NCI-H446 (cell line): ENCODE measurements at regions not wholly inside any gene's neighbourhood (a gene's known extent, or its start where the extent isn't known, plus 50 kb on each side); places are given as distances from the start of the nearest gene placed in this dataset.

Experiments
- DNase-seq, 2 experiments: peaks; one replicate each; lab custom pipeline; 2025; lab: John Stamatoyannopoulos, UW

DNA sequence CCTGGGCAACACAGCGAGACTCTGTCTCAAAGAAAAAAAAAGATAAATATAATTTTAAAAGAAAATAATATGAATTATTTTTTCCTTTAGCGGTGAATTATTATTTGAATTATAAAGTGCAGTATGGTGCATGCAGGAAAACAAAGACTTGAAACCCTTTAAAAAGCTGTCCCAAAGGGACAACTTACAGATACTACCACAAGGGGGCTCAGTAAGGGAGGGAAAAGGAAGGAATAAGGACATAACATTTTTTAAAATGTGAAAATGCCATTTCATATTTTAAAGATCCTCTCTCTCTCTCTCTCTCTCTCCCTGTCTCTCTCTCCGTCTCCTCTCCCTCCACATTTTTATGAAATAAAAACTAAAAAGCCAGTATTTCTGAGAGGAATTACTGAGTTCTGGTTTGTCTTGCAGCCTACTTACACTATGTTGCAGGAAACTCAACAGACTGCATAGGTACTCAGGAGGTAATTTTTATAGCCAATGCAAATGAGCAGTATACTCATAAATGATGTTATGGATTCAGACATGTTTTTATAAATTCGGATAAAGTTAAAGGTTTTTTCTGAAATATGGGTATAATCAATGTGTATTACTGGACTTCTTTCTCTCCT lies 455.0 kb upstream of the GJE1 start:
- peak; percentile 3 to 18 for DNase-seq

DNA sequence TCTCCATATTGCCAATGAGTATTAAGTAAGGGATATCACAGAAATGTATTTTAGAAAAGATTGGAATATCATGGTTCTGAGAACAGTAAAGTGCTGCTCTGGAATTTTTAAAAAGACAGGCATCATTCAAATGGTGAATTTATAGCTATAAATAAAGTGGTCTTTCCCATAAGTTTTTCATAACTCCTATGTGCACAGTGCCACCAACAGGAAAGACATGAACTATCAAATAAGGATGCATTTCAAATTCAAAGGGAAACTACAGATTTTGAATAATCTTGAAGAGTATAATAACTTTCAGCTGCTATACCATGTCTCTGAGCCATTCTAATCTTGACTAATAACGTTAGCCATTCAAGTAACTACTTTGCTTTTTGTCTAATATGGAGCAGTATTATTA lies 456.8 kb upstream of the GJE1 start:
- peak in 1 of 2 experiments; percentile 5 for DNase-seq

DNA sequence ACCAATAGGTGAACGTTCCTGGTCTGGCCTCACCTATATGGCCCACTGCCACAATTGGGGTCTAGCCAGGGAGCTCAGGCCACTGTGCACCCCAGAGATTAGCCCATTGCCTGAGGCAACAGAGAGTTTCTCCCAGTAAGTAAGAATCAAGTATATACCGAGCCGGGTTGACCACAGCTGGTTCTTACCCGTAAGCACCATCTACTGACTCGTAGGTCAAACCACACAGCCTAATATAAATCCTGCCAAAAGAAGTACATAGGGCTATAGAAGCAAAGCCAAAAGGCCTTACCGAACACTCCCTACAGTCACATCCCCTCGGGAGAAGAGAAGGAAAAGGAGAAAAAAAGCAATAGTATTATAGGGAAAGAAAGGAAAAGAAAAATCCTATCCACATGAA lies 463.6 kb upstream of the GJE1 start:
- no peak for DNase-seq

DNA sequence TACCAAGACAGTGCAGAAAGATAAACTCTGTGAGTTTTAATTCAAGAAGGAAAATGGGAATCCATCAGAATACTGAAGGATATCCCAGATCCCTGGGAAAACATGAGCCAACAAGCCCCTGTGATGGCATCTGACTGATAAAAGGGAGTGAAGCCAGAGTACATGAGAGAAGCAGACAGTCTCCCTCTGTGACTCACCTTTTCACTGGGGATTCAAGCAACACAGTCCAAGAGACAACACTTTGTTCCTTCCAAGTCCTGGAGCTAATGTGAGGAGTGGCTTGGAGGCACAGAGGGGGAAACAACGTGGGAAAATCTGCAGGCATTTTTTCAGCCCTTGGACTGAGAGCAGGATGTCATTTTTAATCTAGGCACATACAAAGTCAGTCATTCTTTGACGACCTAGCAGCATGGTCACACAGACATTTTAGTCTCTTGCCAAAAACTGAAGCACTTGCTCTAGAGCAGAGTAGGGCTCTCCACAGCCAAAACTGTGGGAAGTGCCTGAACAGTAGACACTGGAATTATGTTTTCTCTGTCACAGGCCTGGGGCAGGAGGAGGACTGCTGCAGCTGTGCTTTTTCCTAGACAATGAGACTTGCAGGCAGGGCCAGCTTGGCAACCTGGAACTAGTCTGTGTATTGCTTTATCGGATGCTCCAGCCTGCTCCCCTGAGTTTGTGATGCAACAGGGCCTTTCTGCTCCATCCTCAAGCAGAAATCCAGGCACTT lies 465.0 kb upstream of the GJE1 start:
- no peak for DNase-seq

DNA sequence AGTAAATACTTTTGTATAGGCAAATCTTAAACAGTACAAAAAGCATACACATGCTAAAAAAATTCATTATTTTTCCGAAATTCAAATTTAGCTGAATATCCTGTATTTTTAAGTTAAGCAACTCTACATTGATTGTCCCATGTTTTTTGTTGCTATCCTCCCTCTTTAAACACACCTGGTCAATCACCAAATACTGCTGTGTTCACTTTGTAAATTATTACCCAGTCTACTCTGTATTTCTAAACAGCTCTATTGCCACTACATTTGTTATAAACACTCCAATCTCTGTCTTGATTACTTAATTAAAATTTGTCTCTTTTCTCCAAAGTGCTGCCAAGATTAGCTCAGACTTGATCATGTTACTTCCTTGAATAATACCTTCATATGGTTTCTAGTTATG lies 466.5 kb upstream of the GJE1 start:
- no peak for DNase-seq

DNA sequence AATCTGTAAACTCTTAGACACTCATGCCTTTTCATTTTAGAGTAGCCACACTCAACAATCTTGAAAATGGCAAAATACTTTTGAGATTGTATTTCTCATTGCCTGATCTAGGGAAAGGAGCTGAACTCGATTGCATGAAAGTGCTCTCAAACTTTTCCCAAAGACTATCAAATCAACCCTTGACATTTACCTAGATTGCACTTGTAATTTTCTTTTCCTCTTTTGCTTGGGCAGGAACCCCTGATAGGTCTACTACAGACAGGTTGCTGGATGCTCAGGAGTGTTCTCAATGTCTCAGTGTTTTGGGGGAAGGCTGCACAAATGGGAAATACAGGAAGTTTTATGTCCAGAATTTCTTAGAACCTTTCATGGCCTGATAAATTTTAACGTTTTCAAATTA lies 468.0 kb upstream of the GJE1 start:
- no peak for DNase-seq

DNA sequence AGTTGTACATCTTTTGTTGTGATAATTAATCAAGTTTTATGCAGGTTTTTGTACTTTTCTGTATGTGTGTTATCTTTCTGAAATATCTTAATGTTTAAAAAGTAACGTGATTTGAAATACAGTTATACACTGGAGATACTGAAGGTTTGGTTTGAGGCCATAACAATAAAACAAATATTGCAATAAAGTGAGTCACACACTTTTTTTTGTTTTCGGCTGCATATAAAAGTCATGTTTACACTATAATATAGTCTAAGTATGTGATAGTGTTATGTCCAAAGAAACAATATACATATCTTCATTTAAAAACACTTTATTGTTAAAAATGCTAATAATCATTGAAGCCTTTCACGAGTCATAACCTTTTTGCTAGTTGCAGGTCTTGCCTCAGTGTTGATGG lies 473.1 kb upstream of the GJE1 start:
- DNase-seq, result no peak

DNA sequence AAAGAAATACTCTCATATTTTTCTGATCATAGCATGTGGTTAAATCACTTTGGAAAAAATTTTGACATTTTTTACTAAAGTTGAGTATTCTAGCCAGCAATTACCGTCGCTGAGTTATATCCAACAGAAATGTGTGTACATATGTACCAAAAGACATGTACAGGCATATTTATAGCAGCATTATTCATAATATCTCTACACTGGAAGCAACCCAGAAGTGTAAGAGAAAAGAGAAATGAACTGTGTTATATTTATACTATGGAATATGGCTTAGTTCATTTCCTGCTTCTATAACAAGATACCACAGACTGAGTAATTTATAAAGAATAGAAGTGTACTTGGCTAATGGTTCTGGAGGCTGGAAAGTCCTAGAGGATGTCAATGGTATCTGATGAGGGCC lies 474.0 kb upstream of the GJE1 start:
- no peak for DNase-seq

DNA sequence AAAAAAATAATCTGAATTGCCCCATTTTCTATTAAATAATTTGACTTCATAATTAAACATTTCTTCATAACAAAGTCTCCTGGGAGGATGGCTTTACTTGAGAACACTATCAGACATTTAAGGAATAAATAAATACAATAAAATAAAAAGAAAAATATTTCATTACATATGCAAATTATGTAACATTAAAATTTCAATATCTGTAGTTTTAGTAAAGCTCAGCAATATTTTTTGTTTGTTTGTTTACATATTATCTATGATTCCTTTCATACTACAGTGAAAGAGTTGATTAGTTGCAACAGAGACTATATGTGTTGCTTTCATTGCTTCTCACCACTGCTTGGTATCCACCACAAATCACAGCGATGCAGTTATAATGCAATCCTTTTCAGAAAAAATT lies 474.9 kb upstream of the GJE1 start:
- DNase-seq, result no peak

DNA sequence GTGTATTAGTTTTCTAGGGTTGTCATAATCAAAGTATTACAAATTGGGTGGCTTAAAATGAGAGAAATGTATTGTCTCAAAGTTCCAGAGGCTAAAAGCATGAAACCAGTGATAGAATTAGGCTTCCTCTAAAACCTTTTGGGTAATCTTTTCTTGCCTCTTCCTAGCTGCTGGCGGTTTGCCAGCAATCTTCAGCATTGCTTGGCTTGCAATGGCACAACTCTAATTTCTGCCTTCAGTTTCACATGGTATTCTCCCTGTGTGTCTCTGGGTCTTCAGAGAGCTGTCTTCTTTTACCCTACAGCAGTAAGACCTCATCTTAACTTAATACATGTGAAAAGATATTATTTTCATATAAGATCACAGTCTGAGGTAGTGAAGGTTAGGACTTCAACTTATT lies 479.1 kb upstream of the GJE1 start:
- peak in 1 of 2 experiments; percentile 53 for DNase-seq

DNA sequence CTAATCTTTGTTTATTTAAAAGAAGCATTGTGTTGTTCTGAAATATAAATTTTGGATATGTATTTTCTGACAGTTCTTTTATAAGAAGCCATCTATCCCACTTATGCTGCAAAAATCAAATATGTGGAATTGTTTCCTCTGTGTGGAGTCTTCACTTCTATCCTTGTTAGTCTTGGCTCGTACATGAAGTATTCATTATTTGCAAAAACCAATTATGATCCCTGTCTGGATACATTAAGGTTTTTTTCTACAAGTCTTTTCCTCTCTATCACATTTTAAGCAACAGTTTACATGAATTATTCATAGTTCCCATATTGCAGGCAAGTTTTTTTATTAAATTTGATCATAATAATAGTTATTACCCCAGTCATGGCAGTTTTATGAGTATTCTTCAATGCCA lies 490.8 kb upstream of the GJE1 start:
- no peak for DNase-seq

DNA sequence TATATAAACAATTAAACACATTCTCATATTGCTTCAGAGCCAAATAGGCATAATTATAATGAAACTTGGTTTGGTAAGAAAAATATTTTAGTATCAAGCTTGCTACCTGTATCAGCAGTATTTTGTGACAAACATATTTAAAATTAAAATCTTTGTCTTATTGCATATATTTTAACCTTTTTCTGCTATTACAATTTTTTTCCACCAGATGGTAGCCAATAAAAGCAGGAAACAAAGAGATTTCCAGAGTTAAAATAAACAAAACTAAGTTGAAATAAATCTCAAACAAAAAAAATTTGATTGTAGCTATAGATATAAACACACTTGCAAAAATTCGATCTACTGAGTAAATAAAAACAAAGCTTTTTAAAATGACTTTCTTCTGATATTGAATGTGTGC lies 491.3 kb upstream of the GJE1 start:
- DNase-seq, result no peak

DNA sequence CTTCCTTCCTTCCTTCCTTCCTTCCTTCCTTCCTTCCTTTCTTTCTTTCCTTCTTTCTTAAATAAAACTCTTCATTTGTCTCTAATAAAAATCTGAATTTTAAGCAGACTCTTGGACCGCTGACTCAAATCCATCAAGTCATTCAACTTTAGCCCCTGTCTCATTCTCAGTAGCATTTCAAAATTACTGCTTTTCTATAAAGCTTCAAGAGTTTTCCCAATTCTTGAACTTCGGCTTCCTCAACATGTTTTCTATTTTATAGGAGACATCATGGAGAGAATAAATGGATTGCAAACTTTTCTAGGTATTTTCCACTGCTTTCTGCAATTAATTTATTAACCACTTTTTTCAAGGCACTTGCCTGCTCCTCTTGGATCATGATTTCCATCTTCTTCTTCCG lies 497.1 kb upstream of the GJE1 start:
- no peak for DNase-seq

DNA sequence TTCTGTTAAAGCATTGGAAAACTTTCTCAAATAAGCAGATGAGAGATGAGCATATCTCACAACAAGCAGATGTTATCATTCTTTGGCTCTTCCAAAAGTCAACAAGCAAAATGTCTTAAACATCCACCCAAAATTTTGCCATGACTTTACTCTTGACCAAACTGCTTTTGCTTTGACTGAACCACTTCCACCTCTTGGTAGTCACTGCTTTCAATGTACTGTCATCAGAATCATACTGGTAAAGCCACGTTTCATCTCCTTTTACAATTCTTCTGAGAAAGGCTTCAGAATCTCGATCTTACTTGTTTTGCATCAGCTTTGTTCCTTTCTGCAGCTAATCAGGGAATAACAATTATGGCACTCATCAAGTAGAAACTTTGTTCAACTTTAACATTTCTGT lies 498.5 kb upstream of the GJE1 start:
- DNase-seq, result no peak

DNA sequence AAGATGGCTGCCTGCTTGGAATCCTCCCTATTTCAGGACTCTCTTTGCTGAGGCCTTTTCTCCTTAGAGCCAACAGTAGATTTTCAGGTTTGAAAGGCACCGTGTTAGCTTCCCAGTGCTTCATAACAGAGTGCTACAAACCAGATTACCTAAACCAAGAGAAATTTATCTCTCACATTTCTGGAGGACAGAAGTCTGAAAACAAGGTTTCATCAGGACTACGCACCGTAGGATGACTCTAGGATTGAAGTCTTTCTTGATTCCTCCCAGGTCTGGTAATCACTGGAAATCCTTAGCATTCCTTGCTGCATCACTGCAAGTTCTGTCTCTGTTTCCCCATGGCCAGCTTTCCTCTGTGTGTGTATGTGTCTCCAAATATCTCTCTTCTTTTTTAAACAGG lies 508.4 kb upstream of the GJE1 start:
- DNase-seq, result no peak

DNA sequence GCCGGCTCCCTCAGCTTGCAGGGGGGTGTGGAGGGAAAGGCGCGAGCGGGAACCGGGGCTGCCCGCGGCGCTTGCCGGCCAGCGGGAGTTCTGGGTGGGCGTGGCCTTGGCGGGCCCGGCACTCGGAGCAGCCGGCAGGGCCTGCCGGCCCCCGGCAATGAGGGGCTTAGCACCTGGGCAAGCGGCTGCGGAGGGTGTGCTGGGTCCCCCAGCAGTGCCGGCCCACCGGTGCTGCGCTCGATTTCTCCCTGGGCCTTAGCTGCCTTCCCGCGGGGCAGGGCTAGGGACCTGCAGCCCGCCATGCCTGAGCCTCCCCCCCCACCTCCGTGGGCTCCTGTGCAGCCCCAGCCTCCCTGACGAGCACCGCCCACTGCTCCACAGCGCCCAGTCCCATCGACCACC lies 514.5 kb upstream of the GJE1 start:
- no peak for DNase-seq

DNA sequence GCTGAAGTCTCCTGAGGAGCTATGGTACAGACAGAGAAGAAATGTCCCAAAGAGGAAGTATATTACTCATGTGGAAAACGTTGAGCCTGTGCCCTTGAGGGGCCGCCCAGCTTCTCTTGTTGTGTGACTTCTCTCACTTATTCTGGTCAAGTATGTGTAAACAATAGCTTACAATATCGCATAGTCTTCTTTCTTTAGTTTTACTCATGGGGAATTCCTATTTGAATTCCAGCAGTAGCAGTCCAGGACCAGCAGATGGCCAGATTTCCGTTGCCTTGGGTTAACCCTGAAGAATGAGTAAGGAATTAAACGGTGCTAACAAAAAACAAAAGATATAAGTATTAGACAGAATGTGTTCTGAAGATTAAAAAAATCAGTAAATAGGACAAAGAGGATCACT lies 522.0 kb upstream of the GJE1 start:
- no peak for DNase-seq

DNA sequence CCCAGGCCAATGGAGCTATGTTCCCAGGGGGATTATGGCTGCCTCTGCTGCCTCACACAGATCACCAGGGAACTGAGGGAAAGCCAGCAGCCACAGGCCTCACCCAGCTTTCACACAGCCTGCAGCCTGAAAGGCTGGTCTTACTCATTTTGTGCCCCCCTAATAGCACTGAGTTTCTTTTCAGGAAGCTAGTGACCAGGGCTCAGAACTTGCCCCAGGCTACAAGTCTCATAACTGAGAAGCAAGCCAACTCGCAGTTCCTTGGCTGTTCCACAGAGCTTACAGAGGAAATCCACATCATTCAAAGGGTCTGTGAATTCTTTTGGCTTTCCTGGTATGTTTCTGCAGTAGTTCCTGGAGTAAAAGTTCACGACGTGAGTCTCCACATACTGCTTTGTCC lies 524.8 kb upstream of the GJE1 start:
- DNase-seq, result no peak

DNA sequence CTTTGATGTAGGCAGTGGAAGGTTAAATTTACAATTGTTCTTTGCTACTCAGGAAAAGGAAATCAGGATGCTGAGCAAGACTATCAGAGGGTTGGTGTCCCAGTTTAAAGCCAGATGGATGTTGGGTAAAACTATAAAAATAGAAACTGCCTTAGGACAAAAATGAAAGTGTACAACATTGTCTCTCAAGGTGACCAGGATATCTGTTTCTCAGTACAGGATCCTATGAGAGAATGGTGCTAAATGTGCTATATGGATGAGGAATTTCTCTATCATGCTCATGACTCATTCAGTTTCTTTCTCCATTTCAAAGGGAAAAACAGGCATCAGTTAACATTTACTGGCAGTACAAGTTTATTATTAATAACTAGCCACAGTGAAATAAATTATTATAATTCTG lies 534.2 kb upstream of the GJE1 start:
- no peak for DNase-seq

DNA sequence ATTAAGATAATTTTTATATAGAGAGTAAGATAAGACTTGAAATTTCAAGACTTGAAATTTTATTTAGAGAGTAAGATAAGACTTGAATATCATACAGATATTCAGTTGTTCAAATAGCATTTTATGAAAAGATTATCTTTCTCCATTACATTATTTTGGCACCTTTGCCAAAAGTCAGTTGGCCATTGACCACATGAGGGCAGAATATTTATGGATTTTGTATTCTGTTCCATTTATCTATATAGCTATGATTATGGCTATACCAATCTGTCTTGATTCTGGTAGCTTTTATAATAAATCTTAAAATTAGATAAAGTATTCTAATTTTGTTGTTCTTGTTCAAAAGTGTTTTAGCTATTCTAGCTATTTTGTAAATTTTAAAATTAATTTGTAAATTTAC lies 537.9 kb upstream of the GJE1 start:
- DNase-seq, result peak in 1 of 2 experiments; percentile 0

DNA sequence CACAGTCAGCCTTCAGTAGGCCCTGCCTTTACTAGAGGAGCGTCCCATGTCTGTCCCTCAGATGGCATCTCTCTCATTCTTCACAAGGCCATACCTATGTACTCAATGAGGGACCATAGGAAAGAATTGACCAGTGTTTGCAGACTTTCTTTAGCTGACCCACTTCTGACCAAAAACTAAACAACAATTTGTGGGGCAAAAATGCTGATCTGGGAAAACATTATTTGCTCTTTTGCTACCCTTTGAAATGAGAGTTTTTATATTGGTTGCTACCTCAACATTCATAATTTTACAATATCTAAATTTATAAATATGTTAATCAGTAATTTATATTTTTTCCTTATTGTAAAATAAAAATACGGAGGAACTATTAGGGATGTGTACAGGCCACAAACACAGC lies 539.4 kb upstream of the GJE1 start:
- DNase-seq, result no peak

DNA sequence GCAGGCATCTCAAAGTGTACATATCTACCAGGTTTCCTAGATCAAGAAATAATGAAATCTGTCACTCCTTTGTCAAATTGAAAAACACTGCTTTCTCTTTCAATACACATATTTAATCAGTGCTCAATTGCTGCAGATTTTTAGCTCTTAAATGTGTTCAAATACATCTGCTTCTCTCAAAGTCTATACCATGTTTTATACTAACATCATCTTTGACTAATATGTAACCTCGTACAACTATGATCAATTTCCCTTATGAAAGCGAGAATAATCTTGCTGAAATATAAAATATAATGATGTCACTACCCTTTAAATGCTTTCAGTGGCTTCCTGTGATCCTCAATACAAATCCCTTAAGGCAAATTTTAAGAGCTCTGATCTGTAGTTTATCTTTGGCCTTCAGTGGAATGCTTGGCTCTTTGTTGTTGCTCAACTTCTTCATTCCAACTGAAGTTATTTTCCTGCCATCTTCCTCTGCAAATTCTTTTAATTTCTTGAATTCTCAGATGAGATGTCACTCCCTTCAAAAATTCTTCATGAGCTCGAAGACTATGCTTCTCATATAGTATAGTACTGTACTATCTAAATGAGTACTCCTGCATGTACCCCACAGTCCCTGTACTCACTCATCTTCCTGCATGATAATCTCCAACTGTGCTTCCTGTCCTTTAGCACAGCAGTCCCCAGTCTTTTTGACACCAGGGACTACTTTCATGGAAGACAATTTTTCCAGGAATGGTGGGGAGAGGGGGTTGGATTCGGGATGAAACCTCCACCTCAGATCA lies 545.1 kb upstream of the GJE1 start:
- DNase-seq, result no peak

DNA sequence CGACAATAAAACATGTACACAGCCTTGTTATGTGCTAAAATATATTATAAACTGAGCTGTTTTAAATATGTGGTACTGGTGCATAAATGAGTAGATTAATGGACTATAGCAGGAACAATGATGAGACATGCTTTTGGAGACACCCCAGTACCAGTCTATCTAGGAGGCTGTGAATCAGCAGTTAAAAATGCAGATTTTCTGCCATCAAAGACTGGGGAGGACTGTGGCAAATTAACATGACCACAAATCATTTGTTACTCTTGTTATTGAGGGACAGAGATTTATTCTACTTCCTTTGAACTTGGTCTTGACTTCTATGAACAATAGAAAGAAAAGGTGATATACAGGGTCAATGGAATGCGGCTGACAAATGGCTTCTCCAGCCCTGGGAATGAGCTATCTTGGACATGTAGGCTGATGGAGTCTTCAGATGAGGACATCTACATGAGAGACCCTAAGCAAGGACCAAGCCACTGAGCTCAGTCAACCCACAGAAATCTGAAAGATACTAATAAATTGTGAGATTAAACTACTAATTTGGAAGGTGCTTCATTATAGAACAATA lies 551.7 kb upstream of the GJE1 start:
- DNase-seq, result no peak
